ENCODE measurements at regions not wholly inside any gene's neighbourhood (a gene's known extent, or its start where the extent isn't known, plus 50 kb on each side); places are given as distances from the start of the nearest gene placed in this dataset.

- H3K27ac ChIP-seq, result no peak overlapping the region
- TF ChIP-seq Cebpa-rat (IDR thresholded peaks at IDR 0.05), result no peak
- H3K9ac ChIP-seq, result no peak overlapping the region
- H3K4me3 ChIP-seq, result no peak overlapping the region
- no peaks in the 10 kb centered on the region for H3K27me3 ChIP-seq
- H4K20me1 ChIP-seq, result no peaks in the 10 kb centered on the region
- no peaks in the 10 kb centered on the region for H3K36me3 ChIP-seq
- no peaks in the 10 kb centered on the region for H3K4me1 ChIP-seq
- H3K4me2 ChIP-seq, result no peak overlapping the region
- H3K9me3 ChIP-seq (replicated peaks in 1 of 11), result no peaks in the 10 kb centered on the region
Measured at GRCh38 chr6:94251878-94252277, 832.5 kb upstream of the EPHA7 start.

GRCh38 chr6:94245395-94245794 lies 826.0 kb upstream of the EPHA7 start:
- no peak overlapping the region for H3K4me2 ChIP-seq
- no peaks in the 10 kb centered on the region for H4K20me1 ChIP-seq
- H3K4me3 ChIP-seq, result no peak overlapping the region
- no peaks in the 10 kb centered on the region for H3K36me3 ChIP-seq
- H3K9ac ChIP-seq, result no peak overlapping the region
- H3K27ac ChIP-seq, result no peak overlapping the region
- no peaks in the 10 kb centered on the region for H3K4me1 ChIP-seq
- no peak for TF ChIP-seq Cebpa-rat (IDR thresholded peaks at IDR 0.05)
- no peaks in the 10 kb centered on the region for H3K9me3 ChIP-seq (replicated peaks in 1 of 11)
- H3K27me3 ChIP-seq, result no peaks in the 10 kb centered on the region

GRCh38 chr6:94238868-94239267 lies 819.5 kb upstream of the EPHA7 start:
- no peaks in the 10 kb centered on the region for H3K36me3 ChIP-seq
- H3K9me3 ChIP-seq (replicated peaks in 1 of 11), result no peaks in the 10 kb centered on the region
- H3K27me3 ChIP-seq, result no peaks in the 10 kb centered on the region
- no peak overlapping the region for H3K27ac ChIP-seq
- TF ChIP-seq Cebpa-rat (IDR thresholded peaks at IDR 0.05), result no peak
- no peak overlapping the region for H3K9ac ChIP-seq
- H3K4me1 ChIP-seq, result no peaks in the 10 kb centered on the region
- no peak overlapping the region for H3K4me3 ChIP-seq
- no peaks in the 10 kb centered on the region for H4K20me1 ChIP-seq
- H3K4me2 ChIP-seq, result no peak overlapping the region

DNA sequence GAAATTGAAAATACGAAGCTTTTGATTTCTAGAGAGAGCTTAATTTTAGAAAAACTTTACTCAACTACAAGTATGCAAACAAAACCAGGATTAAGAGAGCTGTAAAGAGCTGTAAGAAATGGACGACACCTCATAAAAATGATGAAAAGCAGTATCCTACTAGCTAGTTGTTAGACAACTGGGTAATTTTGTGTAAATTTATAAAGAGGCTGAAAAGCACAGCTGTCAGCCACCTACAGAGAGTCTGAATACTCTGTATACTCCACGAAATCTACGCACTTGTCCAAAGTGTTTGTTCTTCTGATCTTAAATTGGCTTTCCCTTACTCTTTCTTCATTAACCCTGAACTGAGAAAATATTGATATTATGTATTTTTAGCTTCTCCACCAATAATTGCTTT lies 808.4 kb upstream of the EPHA7 start:
- Histone ChIP-seq H3K9ac (no peak overlapping the region), H3K4me3 (no peak overlapping the region), H3K36me3 (no peaks in the 10 kb centered on the region), H4K20me1 (no peaks in the 10 kb centered on the region), H3K9me3 (replicated peaks in 1 of 11) (no peaks in the 10 kb centered on the region), H3K27me3 (no peaks in the 10 kb centered on the region), H3K27ac (no peak overlapping the region), H3K4me2 (no peak overlapping the region), H3K4me1 (no peaks in the 10 kb centered on the region)
- no peak for TF ChIP-seq Cebpa-rat (IDR thresholded peaks at IDR 0.05)

DNA sequence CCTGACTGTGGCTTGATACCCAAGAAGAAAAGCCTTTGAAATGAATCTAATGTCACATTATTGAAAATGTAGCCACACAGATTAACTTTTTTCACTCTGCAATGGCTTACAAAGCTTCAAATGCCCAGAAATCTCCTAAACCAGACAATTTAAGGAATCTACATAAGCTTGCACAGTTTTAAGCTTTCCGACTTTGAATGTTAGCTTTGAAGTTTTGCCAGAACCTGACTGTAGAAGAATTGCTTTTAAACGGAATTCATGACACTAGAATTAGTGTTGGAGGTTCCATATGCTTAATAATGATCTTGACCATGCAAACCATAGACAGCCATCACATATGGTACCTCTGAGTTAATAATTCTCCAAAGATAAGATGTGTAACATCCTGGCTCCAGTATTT lies 798.5 kb upstream of the EPHA7 start:
- no peaks in the 10 kb centered on the region for H3K27me3 ChIP-seq
- H3K27ac ChIP-seq, result no peak overlapping the region
- no peaks in the 10 kb centered on the region; a peak in 1 of 22 replicates for H4K20me1 ChIP-seq
- no peak overlapping the region for H3K9ac ChIP-seq
- no peaks in the 10 kb centered on the region for H3K9me3 ChIP-seq (replicated peaks in 1 of 11)
- no peaks in the 10 kb centered on the region for H3K4me1 ChIP-seq
- no peak overlapping the region for H3K4me3 ChIP-seq
- H3K36me3 ChIP-seq, result no peaks in the 10 kb centered on the region
- H3K4me2 ChIP-seq, result no peak overlapping the region
- TF ChIP-seq Cebpa-rat (IDR thresholded peaks at IDR 0.05), result no peak

DNA sequence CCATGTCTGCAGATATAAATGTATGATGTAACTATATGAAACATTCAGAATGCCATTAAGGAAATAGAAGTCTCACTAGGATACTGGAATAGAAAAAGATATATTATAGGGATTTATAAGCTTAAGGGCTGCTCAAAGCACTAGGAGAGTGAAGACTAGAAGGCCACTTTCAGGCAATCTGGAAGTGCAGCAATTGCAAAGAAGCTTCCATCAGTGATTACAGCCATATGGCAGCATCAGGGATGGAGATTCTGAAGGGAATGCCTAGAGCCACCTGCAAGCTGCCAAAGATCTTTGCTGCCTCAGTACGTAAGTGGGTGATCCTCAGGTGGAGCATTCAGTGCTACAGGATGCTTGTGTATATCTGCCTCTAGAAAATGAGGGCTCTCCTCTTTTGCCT lies 796.2 kb upstream of the EPHA7 start:
- Histone ChIP-seq H3K27me3 (no peaks in the 10 kb centered on the region), H3K36me3 (no peaks in the 10 kb centered on the region), H3K4me2 (no peak overlapping the region), H3K9ac (no peak overlapping the region), H3K4me3 (no peak overlapping the region), H3K4me1 (no peaks in the 10 kb centered on the region), H3K9me3 (replicated peaks in 1 of 11) (no peaks in the 10 kb centered on the region), H4K20me1 (no peaks in the 10 kb centered on the region; a peak in 1 of 22 replicates), H3K27ac (no peak overlapping the region)
- no peak for TF ChIP-seq Cebpa-rat (IDR thresholded peaks at IDR 0.05)

GRCh38 chr6:94213226-94213625 lies 793.9 kb upstream of the EPHA7 start:
- no peaks in the 10 kb centered on the region; a peak in 1 of 22 replicates for H4K20me1 ChIP-seq
- no peaks in the 10 kb centered on the region for H3K36me3 ChIP-seq
- no peaks in the 10 kb centered on the region for H3K4me1 ChIP-seq
- no peak overlapping the region for H3K9ac ChIP-seq
- H3K4me2 ChIP-seq, result no peak overlapping the region
- no peak overlapping the region for H3K4me3 ChIP-seq
- H3K9me3 ChIP-seq (replicated peaks in 1 of 11), result no peaks in the 10 kb centered on the region
- TF ChIP-seq Cebpa-rat (IDR thresholded peaks at IDR 0.05), result no peak
- no peak overlapping the region for H3K27ac ChIP-seq
- H3K27me3 ChIP-seq, result no peaks in the 10 kb centered on the region

DNA sequence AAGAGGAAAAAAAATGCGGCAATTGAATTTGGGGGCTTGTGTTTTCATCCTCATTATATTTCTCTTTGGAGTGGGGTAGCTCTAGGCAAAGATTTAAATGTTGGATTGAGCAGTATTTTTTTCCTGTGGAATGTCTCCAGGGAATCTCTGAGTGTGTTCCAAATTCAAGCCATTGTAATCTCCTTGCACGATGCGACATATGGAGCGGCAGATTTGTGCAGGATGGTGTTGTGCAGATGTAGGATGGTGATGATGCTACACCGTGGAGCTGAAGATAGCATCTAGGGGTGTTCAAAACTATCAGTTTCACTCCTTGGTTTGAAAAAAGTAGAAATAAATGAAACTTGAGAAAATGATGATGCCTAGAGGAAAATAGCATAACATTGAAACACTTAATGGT lies 777.5 kb upstream of the EPHA7 start:
- Histone ChIP-seq H3K4me2 (no peak overlapping the region), H3K9me3 (replicated peaks in 1 of 11) (no peaks in the 10 kb centered on the region)

GRCh38 chr6:94190030-94190429 lies 770.7 kb upstream of the EPHA7 start:
- no peak overlapping the region for H3K4me3 ChIP-seq
- H3K27ac ChIP-seq, result no peak overlapping the region
- H3K9ac ChIP-seq, result no peak overlapping the region
- H3K4me1 ChIP-seq, result no peaks in the 10 kb centered on the region
- H3K27me3 ChIP-seq, result no peaks in the 10 kb centered on the region
- no peaks in the 10 kb centered on the region for H4K20me1 ChIP-seq
- no peaks in the 10 kb centered on the region for H3K36me3 ChIP-seq
- no peak for TF ChIP-seq Cebpa-rat (IDR thresholded peaks at IDR 0.05)
- no peak overlapping the region for H3K4me2 ChIP-seq
- H3K9me3 ChIP-seq (replicated peaks in 1 of 11), result peaks cover 0 to 8% (median 4%) of the 10 kb centered on the region in 11 experiments; a peak in 14 of 22 replicates

More for the DNA sequence above, 777.5 kb upstream of the EPHA7 start:
- Histone ChIP-seq H3K4me3 (no peak overlapping the region), H3K4me1 (no peaks in the 10 kb centered on the region), H3K36me3 (no peaks in the 10 kb centered on the region), H4K20me1 (no peaks in the 10 kb centered on the region), H3K27ac (no peak overlapping the region), H3K9ac (no peak overlapping the region), H3K27me3 (no peaks in the 10 kb centered on the region)
- no peak for TF ChIP-seq Cebpa-rat (IDR thresholded peaks at IDR 0.05)

GRCh38 chr6:94184666-94185464 lies 765.5 kb upstream of the EPHA7 start:
- Histone ChIP-seq H4K20me1 (no peaks in the 10 kb centered on the region), H3K36me3 (no peaks in the 10 kb centered on the region), H3K4me1 (no peaks in the 10 kb centered on the region), H3K27ac (no peak overlapping the region), H3K4me3 (no peak overlapping the region), H3K9ac (no peak overlapping the region), H3K27me3 (no peaks in the 10 kb centered on the region), H3K9me3 (replicated peaks in 1 of 11) (peaks cover 0 to 17% (median 9%) of the 10 kb centered on the region in 11 experiments; a peak in 14 of 22 replicates), H3K4me2 (no peak overlapping the region)
- TF ChIP-seq Cebpa-rat (IDR thresholded peaks at IDR 0.05), result no peak
